HG03196 (cell line): ENCODE measurements at regions not wholly inside any gene's neighbourhood (a gene's known extent, or its start where the extent isn't known, plus 50 kb on each side); places are given as distances from the start of the nearest gene placed in this dataset.

Experiments used
- ATAC-seq: cut with Tn5 transposase; IDR thresholded peaks from one replicate; pipeline ENCODE4 v1.9.1; 2021; ENCODE audit not compliant: unreplicated experiment

DNA sequence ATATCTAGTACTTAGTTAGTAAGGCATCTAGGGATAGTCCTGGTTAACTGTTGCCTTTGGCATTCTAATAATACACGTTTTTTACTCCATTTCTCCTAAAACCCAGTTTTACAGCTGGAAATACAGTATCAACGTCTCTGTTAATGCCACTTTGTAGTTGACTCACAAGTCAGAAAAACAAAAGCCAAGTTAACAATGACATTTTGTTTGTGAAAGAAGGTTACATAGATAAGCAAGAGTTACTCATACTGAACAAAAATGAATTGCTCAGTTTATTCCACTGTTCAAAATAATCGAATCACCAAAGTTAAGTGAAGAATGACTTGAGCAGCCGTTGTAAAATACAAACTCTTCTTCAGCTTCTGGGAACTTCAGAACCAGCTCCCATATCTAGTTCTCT, 540.3 kb downstream of the ETS1 start:
- no peak for ATAC-seq

DNA sequence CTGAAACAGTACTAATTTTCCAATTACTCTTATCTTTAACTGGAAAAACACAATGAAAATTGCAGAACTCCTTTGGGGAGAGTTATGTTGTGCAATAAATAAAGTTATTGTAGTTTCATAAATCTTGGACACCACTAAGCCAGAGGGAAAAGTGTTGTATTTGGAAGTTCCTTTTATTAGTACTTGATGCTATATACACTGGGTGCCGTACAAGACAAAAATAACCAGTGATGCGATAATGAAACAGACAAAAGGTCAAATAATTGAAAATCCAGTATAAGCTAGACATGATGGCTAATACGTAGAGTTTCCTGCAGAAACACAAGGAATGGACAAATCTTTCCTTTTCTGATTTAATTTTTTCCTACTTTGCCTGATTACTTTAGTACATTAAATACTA, 541.1 kb downstream of the ETS1 start:
- no peak for ATAC-seq

GRCh38 chr11:128045094-128045725, 542.1 kb downstream of the ETS1 start:
- no peak for ATAC-seq

- ATAC-seq = no peak
Observed at GRCh38 chr11:128042290-128042751, 545.0 kb downstream of the ETS1 start.

GRCh38 chr11:128040603-128041002, 546.8 kb downstream of the ETS1 start:
- no peak for ATAC-seq

- ATAC-seq = peak; percentile 93
Observed at GRCh38 chr11:128039140-128040021, 548.0 kb downstream of the ETS1 start.

GRCh38 chr11:128036556-128037093, 550.7 kb downstream of the ETS1 start:
- no peak for ATAC-seq

DNA sequence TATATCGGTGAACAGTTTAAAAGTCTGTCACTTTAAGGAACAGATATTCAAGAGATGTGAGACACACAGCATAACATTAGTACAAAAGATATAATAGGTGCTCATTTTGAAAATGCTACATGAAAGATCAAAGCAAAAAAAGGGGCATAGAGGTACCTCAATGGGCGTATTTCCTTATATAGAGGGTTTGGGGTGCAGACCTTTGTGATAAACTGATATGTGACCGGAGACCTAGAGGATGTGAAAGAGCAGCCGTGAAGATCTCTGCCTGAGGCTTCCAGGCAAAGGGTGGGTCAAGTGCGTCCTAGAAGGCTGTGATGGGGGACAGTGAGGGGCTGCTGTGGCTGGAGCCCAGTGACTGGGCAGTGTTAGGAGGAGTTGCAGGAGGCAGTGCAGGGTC, 551.4 kb downstream of the ETS1 start:
- ATAC-seq = no peak

DNA sequence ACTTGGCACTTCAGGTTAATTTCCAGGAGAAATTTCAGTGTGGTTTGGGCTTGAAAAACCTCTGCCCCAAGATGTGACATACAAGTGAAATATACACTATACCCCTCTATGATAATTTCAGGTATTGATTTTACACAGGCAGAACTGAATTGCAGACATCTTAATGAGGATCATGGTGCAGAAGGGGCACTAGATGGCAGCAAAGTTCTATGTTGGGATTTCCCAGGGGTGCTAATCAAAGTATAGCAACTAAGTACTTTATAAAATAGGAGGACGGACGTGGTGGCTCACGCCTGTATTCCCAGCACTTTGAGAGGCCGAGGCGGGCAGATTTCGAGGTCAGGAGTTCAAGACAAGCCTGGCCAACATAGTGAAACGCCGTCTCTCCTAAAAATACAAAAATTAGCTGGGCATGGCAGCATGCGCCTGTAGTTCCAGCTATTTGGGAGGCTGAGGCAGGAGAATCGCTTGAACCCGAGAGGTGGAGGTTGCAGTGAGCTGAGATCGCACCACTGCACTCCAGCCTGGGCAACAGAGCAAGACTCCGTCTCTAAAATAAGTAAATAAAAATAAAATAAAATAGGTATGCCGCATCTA, 555.7 kb downstream of the ETS1 start:
- peak; percentile 68 for ATAC-seq

GRCh38 chr11:128029219-128029722, 558.1 kb downstream of the ETS1 start:
- ATAC-seq = no peak

- no peak for ATAC-seq
Observed at GRCh38 chr11:128026596-128026995, 560.8 kb downstream of the ETS1 start.

- ATAC-seq = no peak
Observed at GRCh38 chr11:128022761-128023160, 564.6 kb downstream of the ETS1 start.

GRCh38 chr11:128022007-128022368, 565.4 kb downstream of the ETS1 start:
- no peak for ATAC-seq

GRCh38 chr11:128021349-128022006, 565.9 kb downstream of the ETS1 start:
- no peak for ATAC-seq

DNA sequence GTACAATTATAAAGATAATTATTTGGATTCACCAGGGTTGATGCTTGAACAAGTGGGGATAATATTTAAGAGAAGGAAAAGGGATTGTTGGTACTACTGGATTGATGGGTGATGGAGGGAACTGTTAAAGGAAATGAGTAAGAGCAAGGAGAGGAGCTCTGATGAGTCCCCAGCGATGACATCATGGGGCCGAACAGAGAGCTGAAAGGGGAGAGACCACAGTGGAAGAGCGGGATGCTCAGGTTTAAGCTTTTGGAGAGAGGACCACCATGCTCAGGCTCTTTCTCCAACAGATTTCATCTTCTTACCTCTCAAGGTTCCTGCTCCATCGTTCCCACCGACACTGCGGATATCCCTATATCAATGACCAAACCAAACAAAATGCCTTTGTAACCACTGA, 568.7 kb downstream of the ETS1 start:
- ATAC-seq = no peak

DNA sequence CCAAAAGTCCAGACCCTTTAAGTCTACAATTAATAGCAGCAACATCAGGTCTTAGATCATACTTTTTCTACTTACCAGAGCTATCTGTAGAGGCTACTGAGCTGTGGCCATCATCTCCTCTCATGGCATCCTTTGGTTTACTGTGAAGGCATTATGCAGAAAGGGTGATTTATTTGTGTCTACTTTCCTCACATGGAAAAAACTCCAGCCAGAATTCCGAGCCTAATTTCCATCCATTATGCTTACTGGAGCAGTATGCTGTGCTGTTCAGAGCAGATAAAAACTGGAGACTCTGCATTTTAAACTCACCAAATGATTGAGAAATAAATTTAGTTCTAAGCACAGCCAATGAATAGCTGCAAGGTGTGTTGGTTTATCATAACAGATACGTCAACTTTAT, 581.8 kb downstream of the ETS1 start:
- no peak for ATAC-seq

GRCh38 chr11:127998421-127998820, 588.9 kb downstream of the ETS1 start:
- no peak for ATAC-seq

DNA sequence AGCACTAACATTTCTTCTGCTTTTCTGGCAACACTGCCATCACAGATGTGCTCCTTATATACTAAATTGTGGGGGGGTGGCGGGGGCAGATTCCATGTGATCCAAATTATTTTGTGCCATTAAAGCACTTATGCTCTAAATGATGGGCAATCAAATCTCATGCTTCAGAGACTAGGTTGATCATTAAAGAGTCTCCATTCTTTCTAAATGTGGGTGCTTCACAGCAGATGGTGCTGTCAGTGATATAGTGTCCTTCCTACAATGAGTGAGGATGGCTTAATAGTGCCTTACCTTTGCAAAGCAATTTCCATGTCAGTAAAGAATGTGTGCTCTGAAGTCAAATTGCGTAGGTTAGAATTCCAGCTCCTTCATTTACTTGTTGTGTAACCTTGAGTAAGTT, 589.8 kb downstream of the ETS1 start:
- ATAC-seq = no peak

- no peak for ATAC-seq
Observed at GRCh38 chr11:127996825-127997224, 590.5 kb downstream of the ETS1 start.

- ATAC-seq = no peak
Observed at GRCh38 chr11:127995921-127996320, 591.4 kb downstream of the ETS1 start.

DNA sequence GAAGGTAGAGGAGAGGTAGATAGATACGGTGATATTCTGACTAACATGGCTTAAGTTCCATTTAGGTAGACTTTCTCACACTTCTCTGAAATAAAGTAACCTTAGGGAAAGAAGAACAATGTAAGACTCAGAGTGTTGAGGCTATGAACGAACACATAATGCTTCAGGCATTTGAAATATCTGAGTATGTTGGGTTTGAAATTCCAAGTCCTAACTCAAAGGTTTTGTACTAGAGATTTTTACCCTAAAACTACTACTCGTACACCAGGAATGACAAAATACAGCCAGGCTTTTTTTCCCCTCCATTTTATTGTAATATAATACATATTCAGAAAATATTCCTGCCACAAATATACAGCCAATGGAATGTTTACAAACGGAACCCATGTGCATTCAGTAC, 592.6 kb downstream of the ETS1 start:
- ATAC-seq = no peak
